Transverse colon (tissue), 4 donors: ENCODE measurements at regions not wholly inside any gene's neighbourhood (a gene's known extent, or its start where the extent isn't known, plus 50 kb on each side); places are given as distances from the start of the nearest gene placed in this dataset.

ENCODE experiments used
- EP300 ChIP-seq: sonication (generic); formaldehyde crosslinking; IDR thresholded peaks from one replicate; pipeline ENCODE4 v1.6.1; 2017; ENCODE audit warnings: antibody characterized with exemption, low read depth
- POLR2A ChIP-seq: fragments of 450-650 bp; IDR thresholded peaks from one replicate; pipeline ENCODE4 v1.6.1; 2016; ENCODE audit warnings: antibody characterized with exemption, mild to moderate bottlenecking, moderate library complexity
- POLR2AphosphoS5 ChIP-seq, 3 donors: sonication (generic); formaldehyde crosslinking; IDR thresholded peaks; one replicate each; pipeline ENCODE4 v1.6.1; 2016; ENCODE audit warnings: antibody characterized with exemption in 3 of 3
- TF ChIP-seq, protein P1 (sequence below), 5 experiments: fragments of 200-600 bp in 3 of 5; fragments of 450-650 bp in 2 of 5; sonication (generic) in 3 of 5; IDR thresholded peaks; 1 replicate in 2 of 5; 2 replicates in 3 of 5; pipeline ENCODE4 v1.5.1; 2016 to 2017; ENCODE audit warnings: antibody characterized with exemption in 5 of 5, inconsistent platforms in 3 of 5, mild to moderate bottlenecking in 2 of 5, moderate library complexity in 1 of 5

- TF ChIP-seq, protein P1, sequence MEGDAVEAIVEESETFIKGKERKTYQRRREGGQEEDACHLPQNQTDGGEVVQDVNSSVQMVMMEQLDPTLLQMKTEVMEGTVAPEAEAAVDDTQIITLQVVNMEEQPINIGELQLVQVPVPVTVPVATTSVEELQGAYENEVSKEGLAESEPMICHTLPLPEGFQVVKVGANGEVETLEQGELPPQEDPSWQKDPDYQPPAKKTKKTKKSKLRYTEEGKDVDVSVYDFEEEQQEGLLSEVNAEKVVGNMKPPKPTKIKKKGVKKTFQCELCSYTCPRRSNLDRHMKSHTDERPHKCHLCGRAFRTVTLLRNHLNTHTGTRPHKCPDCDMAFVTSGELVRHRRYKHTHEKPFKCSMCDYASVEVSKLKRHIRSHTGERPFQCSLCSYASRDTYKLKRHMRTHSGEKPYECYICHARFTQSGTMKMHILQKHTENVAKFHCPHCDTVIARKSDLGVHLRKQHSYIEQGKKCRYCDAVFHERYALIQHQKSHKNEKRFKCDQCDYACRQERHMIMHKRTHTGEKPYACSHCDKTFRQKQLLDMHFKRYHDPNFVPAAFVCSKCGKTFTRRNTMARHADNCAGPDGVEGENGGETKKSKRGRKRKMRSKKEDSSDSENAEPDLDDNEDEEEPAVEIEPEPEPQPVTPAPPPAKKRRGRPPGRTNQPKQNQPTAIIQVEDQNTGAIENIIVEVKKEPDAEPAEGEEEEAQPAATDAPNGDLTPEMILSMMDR (IDR thresholded peaks at IDR 0.05), result no peak
- no peak for TF ChIP-seq POLR2A
- TF ChIP-seq POLR2AphosphoS5 (IDR thresholded peaks at IDR 0.05), result no peak
- TF ChIP-seq EP300, result no peak
Measured at GRCh38 chr12:19654650-19655376, 215.5 kb downstream of the AEBP2 start.
